ENCODE measurements at regions not wholly inside any gene's neighbourhood (a gene's known extent, or its start where the extent isn't known, plus 50 kb on each side); places are given as distances from the start of the nearest gene placed in this dataset.
"Not testable (repeated sequence)": the region's sequence is repeated elsewhere in the genome, so short reads cannot be mapped to it uniquely, and the experiment has no call there.

DNA sequence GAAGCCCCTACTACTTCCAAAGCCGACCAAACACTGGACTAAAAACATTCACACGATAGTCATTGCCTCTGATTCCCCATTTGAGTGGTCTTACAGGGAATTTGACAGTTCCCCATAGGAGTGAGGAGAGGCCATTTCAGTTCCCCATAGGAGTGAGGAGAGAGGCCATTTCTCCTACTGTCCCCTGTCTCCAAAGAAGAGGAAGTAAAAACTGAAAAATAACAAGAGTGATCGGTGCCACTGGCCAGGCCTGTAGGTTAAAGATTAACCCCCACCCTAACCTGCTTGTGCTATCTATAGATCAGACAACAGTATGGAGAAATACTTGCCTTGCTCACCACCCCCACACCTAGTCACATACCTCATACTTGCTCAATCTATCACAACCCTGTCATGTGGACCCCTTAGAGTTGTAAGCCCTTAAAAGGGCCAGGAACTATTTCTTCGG, 204.0 kb upstream of the MOCS1 start:
- H3K27ac ChIP-seq = no peak overlapping the region
- intact Hi-C loops (cut with DNase I; ENCODE audit: low total_unique reads) = no loop called here
- no peaks in the 10 kb centered on the region for H3K4me1 ChIP-seq
- H3K27me3 ChIP-seq = peaks cover 0 to 5% of the 10 kb centered on the region in 2 donors
- TF ChIP-seq, protein P1, sequence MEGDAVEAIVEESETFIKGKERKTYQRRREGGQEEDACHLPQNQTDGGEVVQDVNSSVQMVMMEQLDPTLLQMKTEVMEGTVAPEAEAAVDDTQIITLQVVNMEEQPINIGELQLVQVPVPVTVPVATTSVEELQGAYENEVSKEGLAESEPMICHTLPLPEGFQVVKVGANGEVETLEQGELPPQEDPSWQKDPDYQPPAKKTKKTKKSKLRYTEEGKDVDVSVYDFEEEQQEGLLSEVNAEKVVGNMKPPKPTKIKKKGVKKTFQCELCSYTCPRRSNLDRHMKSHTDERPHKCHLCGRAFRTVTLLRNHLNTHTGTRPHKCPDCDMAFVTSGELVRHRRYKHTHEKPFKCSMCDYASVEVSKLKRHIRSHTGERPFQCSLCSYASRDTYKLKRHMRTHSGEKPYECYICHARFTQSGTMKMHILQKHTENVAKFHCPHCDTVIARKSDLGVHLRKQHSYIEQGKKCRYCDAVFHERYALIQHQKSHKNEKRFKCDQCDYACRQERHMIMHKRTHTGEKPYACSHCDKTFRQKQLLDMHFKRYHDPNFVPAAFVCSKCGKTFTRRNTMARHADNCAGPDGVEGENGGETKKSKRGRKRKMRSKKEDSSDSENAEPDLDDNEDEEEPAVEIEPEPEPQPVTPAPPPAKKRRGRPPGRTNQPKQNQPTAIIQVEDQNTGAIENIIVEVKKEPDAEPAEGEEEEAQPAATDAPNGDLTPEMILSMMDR (IDR thresholded peaks at IDR 0.05) = no peak
- no peak for DNase-seq
- H3K9me3 ChIP-seq = no peaks in the 10 kb centered on the region
- H3K4me3 ChIP-seq = no peak overlapping the region
- no peaks in the 10 kb centered on the region for H3K36me3 ChIP-seq

DNA sequence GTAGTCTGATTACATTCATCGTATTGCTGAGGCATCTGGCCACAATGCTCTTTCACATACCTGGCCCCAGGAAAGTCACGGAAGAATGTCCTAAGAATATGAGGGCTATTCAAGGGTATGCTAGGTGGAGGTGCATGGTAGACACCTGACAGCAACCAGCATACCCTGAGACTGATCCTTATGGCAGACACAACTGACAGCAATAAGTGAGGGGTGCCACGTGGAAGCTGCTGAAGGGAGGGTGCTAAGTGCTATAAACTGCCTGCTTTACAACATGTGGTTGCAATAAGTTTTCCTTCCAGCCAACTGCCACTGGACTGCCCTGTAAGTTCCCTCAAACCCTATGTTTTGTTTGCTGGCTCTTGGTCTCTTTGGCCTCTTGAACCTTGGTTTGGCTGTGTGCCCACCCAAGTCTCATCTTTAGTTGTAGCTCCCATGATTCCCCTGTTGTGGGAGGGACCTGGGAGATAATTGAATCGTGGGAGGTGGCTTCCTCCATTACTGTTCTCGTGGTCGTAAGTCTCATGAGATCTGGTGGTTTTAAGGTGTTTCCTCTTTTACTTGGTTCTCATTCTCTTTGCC, 201.3 kb upstream of the MOCS1 start:
- DNase-seq = no peak
- TF ChIP-seq, protein P1 (IDR thresholded peaks at IDR 0.05) = no peak

DNA sequence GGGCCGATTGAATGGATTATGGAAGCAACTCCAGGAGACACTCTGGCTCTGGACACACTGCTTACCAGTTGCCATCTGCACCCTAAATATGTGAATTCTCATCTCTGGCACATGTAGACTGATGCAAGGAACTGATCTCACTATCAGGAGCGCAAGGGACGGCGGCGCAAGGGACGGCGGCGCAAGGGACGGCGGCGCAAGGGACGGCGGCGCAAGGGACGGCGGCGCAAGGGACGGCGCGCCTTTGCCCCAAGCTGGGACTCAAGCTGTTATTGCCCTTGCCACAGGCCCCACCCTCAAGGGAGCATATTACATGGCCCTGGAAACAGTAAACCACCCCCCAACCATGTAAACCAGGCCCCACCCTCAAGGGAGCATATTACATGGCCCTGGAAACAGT, 199.7 kb upstream of the MOCS1 start:
- H3K27ac ChIP-seq; H3K4me3 ChIP-seq; intact Hi-C loops (cut with DNase I; ENCODE audit: low total_unique reads); H3K27me3 ChIP-seq; H3K4me1 ChIP-seq; H3K36me3 ChIP-seq; H3K9me3 ChIP-seq; DNase-seq: not testable (repeated sequence)

More for the DNA sequence above, 201.3 kb upstream of the MOCS1 start:
- no peak overlapping the region for H3K4me3 ChIP-seq
- no peaks in the 10 kb centered on the region for H3K9me3 ChIP-seq
- H3K36me3 ChIP-seq = no peaks in the 10 kb centered on the region
- H3K27me3 ChIP-seq = no peaks in the 10 kb centered on the region
- intact Hi-C loops (cut with DNase I; ENCODE audit: low total_unique reads) = no loop called here
- H3K27ac ChIP-seq = no peak overlapping the region
- H3K4me1 ChIP-seq = no peaks in the 10 kb centered on the region

DNA sequence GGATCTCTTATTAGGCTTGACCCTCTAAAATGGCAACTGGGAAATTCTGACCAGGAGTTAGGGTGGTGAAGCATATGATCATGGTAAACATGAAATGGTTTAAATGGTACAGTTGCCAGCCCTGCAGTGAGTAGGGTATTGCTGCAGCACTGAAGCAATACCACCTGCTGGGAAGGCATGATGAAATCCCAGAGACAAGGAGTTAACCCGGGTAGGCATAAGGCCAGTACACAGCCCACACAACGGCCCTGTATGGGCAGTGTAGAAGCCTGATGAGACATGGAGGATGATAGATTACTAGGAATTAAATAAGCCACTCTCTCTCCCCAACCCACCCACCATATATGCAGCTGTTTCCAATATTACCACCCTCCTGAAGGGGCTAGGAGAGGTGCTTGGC, 197.4 kb upstream of the MOCS1 start:
- intact Hi-C loops (cut with DNase I; ENCODE audit: low total_unique reads) = no loop called here
- H3K9me3 ChIP-seq = no peaks in the 10 kb centered on the region

DNA sequence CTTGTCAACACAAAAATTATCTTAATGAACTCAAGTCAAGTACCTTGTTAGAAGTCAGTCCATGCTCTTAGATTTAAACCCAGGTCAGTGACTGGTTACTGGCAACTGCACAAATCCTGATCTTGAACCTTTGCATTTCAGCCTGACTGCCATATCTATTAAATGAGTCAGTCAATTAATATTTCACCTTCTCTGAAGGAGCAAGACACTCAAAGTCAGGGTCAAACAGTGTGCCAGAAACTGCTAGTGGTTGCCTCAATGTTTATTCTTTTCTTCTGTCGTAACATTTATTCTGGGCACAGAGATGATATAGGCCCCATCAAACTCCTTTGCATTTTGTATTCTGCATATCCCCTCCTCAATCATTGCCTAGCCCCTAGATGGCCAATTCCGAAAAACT, 193.9 kb upstream of the MOCS1 start:
- Histone ChIP-seq H3K36me3 (no peaks in the 10 kb centered on the region), H3K4me3 (no peak overlapping the region), H3K9me3 (no peaks in the 10 kb centered on the region), H3K27ac (no peak overlapping the region), H3K27me3 (no peaks in the 10 kb centered on the region), H3K4me1 (peaks cover 0 to 3% (median 0%) of the 10 kb centered on the region in 4 donors)
- intact Hi-C loops (cut with DNase I; ENCODE audit: low total_unique reads) = no loop called here
- DNase-seq = no peak
- TF ChIP-seq, protein P1 (IDR thresholded peaks at IDR 0.05) = no peak

More for the DNA sequence above, 197.4 kb upstream of the MOCS1 start:
- H3K4me1 ChIP-seq = peaks cover 0 to 3% (median 0%) of the 10 kb centered on the region in 4 donors
- no peak for DNase-seq
- H3K27me3 ChIP-seq = no peaks in the 10 kb centered on the region
- H3K4me3 ChIP-seq = no peak overlapping the region
- TF ChIP-seq, protein P1 (IDR thresholded peaks at IDR 0.05) = no peak
- no peaks in the 10 kb centered on the region for H3K36me3 ChIP-seq
- no peak overlapping the region for H3K27ac ChIP-seq

DNA sequence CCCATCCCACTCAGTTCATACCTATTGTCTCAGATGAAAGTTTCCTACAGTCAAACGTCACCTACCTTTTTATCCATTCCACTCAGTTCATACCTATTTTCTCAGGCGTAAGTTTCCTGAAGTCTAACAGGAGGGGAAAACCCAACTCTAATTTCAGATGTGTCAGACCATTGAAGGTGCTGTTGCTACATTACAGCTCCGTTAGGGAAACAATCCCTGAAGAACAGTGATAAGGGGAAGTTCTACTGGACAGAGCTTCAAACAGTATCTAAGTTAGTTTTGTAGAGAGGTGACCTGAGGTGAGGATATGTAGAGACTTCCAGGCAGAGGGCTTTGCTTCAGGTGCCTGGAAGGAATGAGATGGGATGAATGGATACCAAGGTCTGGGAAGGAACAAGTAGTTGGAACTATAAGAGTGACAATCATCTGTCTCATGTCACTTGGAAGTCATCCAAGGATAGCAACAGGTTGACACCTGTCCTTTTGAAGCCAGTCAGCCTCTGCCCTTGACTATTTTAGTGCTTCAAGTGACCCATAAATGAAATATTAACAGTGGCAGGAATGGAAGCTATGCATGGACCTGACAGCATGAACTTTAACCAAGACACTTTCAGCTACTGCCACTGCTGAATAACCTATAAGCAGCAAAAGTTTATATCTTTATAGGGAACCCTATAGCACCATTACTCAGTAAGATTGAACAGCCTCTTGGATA, 191.6 kb upstream of the MOCS1 start:
- no peaks in the 10 kb centered on the region for H3K27me3 ChIP-seq
- no peak overlapping the region for H3K4me3 ChIP-seq
- intact Hi-C loops (cut with DNase I; ENCODE audit: low total_unique reads) = no loop called here
- H3K9me3 ChIP-seq = no peaks in the 10 kb centered on the region
- TF ChIP-seq, protein P1 (IDR thresholded peaks at IDR 0.05) = no peak
- no peak for DNase-seq
- peaks cover 0 to 3% (median 0%) of the 10 kb centered on the region in 4 donors for H3K4me1 ChIP-seq
- no peaks in the 10 kb centered on the region for H3K36me3 ChIP-seq
- no peak overlapping the region for H3K27ac ChIP-seq

Measured in tibial artery (tissue), 4 donors.